ENCODE measurements at regions not wholly inside any gene's neighbourhood (a gene's known extent, or its start where the extent isn't known, plus 50 kb on each side); places are given as distances from the start of the nearest gene placed in this dataset.
A peak's percentile ranks its signal among the peaks of the same experiment; 100 is the strongest.

DNA sequence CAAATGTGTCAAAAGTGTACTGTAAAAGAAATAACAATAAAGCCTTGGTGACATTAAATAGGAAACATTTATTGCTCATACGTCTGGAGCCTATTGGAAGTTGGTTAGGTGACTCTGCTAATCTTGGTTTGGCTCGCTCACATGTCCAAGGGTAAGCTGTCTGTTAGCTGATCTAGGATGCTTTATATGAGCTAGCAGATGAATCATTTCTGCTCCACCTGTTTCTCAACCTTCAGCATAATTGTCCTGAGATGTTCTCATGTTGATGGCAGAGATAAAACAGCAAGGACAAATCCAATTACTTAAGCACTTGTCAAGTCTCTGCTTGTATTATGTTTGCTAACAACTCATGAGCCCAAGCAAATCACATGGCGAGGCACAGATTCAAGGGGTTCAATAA, 56.0 kb upstream of the CD53 start:
- Mint-ChIP-seq H3K36me3 (no peaks in the 10 kb centered on the region), H3K9me3 (peaks cover 2% of the 10 kb centered on the region), H3K27me3 (peaks cover 2% of the 10 kb centered on the region), H3K27ac (no peak overlapping the region), H3K4me3 (no peak overlapping the region), H3K4me1 (peaks cover 5% of the 10 kb centered on the region)
- DNase-seq (ENCODE audit: low spot score in 2 of 2) (no peak), ATAC-seq (ENCODE audit: low read depth) (no peak)

- H3K27me3 Mint-ChIP-seq, result peaks cover 2% of the 10 kb centered on the region
- no peak overlapping the region for H3K27ac Mint-ChIP-seq
- H3K4me1 Mint-ChIP-seq, result peaks cover 7% of the 10 kb centered on the region
- DNase-seq (ENCODE audit: low spot score in 2 of 2) (no peak), ATAC-seq (ENCODE audit: low read depth) (no peak)
- no peak overlapping the region for H3K4me3 Mint-ChIP-seq
- H3K36me3 Mint-ChIP-seq, result no peaks in the 10 kb centered on the region
- H3K9me3 Mint-ChIP-seq, result peaks cover 1% of the 10 kb centered on the region
Measured at GRCh38 chr1:110811529-110811928, 61.4 kb upstream of the CD53 start.

GRCh38 chr1:110800079-110800478, 72.9 kb upstream of the CD53 start:
- H3K27me3 Mint-ChIP-seq, result no peaks in the 10 kb centered on the region
- no peak overlapping the region for H3K4me3 Mint-ChIP-seq
- H3K36me3 Mint-ChIP-seq, result peaks cover 11% of the 10 kb centered on the region
- no peak overlapping the region for H3K27ac Mint-ChIP-seq
- no peak for DNase-seq (ENCODE audit: low spot score in 2 of 2)
- no peak for ATAC-seq (ENCODE audit: low read depth)
- peaks cover 9% of the 10 kb centered on the region for H3K9me3 Mint-ChIP-seq
- peaks cover 6% of the 10 kb centered on the region for H3K4me1 Mint-ChIP-seq

DNA sequence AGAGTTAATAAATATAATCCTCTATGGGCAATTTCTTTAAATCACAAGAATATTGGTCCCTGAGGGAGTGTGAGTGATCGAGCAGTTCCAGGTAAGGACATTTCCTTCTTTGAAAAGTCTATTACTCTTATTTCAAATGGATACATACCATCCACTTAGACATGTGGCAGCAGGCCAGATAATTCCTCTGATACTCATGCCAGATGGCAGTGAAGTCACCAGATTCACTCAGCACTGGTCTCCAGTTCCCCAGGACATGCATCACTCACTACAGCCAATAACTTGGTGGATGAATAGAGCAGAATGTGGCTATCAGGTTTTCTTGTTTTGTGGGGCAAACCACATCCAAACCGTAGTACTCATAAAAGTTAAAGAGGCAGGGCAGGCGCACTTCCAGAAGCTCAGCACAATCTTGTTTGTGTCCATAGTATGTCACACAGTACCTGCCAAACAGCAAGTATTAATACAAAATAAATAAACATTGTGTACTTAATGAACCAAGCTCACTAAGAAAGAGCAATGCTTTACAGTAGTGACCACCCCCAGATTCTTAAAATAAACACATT, 74.2 kb upstream of the CD53 start:
- no peak for ATAC-seq (ENCODE audit: low read depth)
- peaks cover 11% of the 10 kb centered on the region for H3K36me3 Mint-ChIP-seq
- H3K27ac Mint-ChIP-seq, result no peak overlapping the region
- H3K4me1 Mint-ChIP-seq, result peaks cover 7% of the 10 kb centered on the region
- H3K4me3 Mint-ChIP-seq, result no peak overlapping the region
- peaks cover 11% of the 10 kb centered on the region for H3K9me3 Mint-ChIP-seq
- no peaks in the 10 kb centered on the region for H3K27me3 Mint-ChIP-seq
- DNase-seq (ENCODE audit: low spot score in 2 of 2), result no peak

DNA sequence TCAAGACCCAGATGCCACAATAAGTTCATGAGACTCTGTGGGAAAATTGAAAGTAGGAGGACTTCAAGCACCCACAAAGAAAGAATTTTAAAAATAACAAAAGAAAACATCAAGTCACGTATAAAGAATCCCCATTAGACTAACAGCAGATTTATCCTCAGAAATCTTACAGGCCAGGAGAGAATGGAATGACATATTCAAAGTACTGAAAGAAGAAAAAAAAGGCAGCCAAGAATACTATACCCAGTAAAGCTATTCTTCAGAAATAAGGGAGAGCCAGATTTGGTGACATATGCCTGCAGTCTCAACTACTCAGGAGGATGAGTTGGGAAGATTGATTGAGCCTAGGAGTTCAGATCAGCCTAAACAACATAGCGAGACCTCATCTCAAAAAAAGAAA, 84.3 kb upstream of the CD53 start:
- no peak for ATAC-seq (ENCODE audit: low read depth)

GRCh38 chr1:110787328-110788071, 85.4 kb upstream of the CD53 start:
- Mint-ChIP-seq H3K27me3 (no peaks in the 10 kb centered on the region), H3K4me1 (peaks cover 43% of the 10 kb centered on the region), H3K27ac (peak overlapping the region; percentile 89), H3K4me3 (peak overlapping the region; percentile 73), H3K9me3 (peaks cover 15% of the 10 kb centered on the region), H3K36me3 (peaks cover 6% of the 10 kb centered on the region)
- DNase-seq (ENCODE audit: low spot score in 2 of 2), result peak; percentile 52 to 60
- peak; percentile 84 for ATAC-seq (ENCODE audit: low read depth)

More for the DNA sequence above, 84.3 kb upstream of the CD53 start:
- Mint-ChIP-seq H3K36me3 (peaks cover 6% of the 10 kb centered on the region), H3K27ac (peak overlapping the region; percentile 89), H3K4me1 (peaks cover 35% of the 10 kb centered on the region), H3K27me3 (no peaks in the 10 kb centered on the region), H3K9me3 (peaks cover 15% of the 10 kb centered on the region), H3K4me3 (no peak overlapping the region)
- DNase-seq (ENCODE audit: low spot score in 2 of 2), result no peak

GRCh38 chr1:110786802-110787327, 86.1 kb upstream of the CD53 start:
- ATAC-seq (ENCODE audit: low read depth), result peak; percentile 30
- peak overlapping the region; percentile 89 for H3K27ac Mint-ChIP-seq
- H3K36me3 Mint-ChIP-seq, result peaks cover 6% of the 10 kb centered on the region
- H3K9me3 Mint-ChIP-seq, result peaks cover 15% of the 10 kb centered on the region
- peaks cover 44% of the 10 kb centered on the region for H3K4me1 Mint-ChIP-seq
- no peak for DNase-seq (ENCODE audit: low spot score in 2 of 2)
- peak overlapping the region; percentile 81 for H3K4me3 Mint-ChIP-seq
- no peaks in the 10 kb centered on the region for H3K27me3 Mint-ChIP-seq

- Mint-ChIP-seq H3K4me3 (no peak overlapping the region), H3K4me1 (peaks cover 52% of the 10 kb centered on the region), H3K27ac (peak overlapping the region; percentile 89), H3K9me3 (peaks cover 15% of the 10 kb centered on the region), H3K27me3 (no peaks in the 10 kb centered on the region), H3K36me3 (peaks cover 6% of the 10 kb centered on the region)
- ATAC-seq (ENCODE audit: low read depth) (no peak), DNase-seq (ENCODE audit: low spot score in 2 of 2) (no peak)
Measured at GRCh38 chr1:110785612-110786011, 87.3 kb upstream of the CD53 start.

DNA sequence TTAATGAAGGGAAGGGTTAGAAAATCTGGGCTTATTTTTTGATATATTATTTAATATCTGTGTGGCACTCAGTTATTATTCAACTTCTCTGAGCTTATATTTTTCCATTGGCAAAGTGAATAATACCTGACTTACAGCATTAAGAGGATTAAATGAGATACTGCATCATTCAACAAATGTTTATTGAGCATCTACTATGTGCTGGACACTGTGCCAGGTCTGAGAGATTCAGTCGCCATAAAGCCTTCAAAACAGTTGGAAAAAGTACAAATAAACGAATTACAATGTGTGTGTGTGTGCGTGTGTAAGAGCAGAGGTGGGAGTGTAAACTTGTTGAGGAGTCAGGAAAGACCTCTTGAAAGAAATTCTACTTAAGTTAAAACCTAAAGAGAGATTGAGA, 87.9 kb upstream of the CD53 start:
- Mint-ChIP-seq H3K27ac (no peak overlapping the region), H3K9me3 (peaks cover 15% of the 10 kb centered on the region), H3K4me3 (no peak overlapping the region), H3K4me1 (peaks cover 53% of the 10 kb centered on the region), H3K27me3 (no peaks in the 10 kb centered on the region), H3K36me3 (peaks cover 6% of the 10 kb centered on the region)
- no peak for ATAC-seq (ENCODE audit: low read depth)
- DNase-seq (ENCODE audit: low spot score in 2 of 2), result no peak

DNA sequence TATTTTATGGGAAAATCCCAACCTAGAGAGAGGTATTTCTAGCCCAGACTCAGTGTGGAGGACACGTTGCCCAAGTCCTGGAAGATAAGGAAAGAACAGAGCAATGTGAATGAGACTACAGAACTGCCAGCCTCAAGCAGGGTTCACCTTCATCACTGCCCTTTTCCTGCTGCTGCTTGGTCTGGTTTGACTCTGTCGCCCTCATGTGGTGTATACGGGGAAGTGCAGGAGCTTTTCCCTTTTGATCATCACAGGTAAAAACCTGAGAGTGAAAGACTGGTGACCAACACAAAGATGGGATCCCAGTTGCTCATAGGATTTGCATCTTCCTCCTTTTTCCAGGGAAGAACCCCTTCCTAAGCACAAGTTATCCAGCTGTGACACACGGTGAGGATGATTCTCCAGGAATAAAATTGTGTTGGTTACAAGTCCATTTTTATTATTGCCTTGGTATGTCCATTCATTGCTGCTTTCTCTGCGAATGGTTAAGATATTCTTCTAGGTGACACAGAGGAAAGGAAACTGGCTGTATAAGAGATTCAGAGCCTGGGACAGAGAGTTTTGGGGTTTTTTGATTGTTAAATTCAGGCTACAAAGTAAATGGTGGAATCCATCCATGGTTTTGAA, 89.5 kb upstream of the CD53 start:
- no peaks in the 10 kb centered on the region for H3K36me3 Mint-ChIP-seq
- peaks cover 2% of the 10 kb centered on the region for H3K9me3 Mint-ChIP-seq
- no peak overlapping the region for H3K4me3 Mint-ChIP-seq
- ATAC-seq (ENCODE audit: low read depth) (no peak), DNase-seq (ENCODE audit: low spot score in 2 of 2) (peak; percentile 51 to 68)
- H3K27me3 Mint-ChIP-seq, result no peaks in the 10 kb centered on the region
- H3K4me1 Mint-ChIP-seq, result peaks cover 47% of the 10 kb centered on the region
- H3K27ac Mint-ChIP-seq, result no peak overlapping the region

GRCh38 chr1:110781525-110781924, 91.4 kb upstream of the CD53 start:
- no peak for ATAC-seq (ENCODE audit: low read depth)
- DNase-seq (ENCODE audit: low spot score in 2 of 2), result no peak
- Mint-ChIP-seq H3K4me3 (no peak overlapping the region), H3K36me3 (no peaks in the 10 kb centered on the region), H3K27me3 (no peaks in the 10 kb centered on the region), H3K4me1 (peaks cover 37% of the 10 kb centered on the region), H3K9me3 (peaks cover 2% of the 10 kb centered on the region), H3K27ac (no peak overlapping the region)

- ATAC-seq (ENCODE audit: low read depth), result peak; percentile 81
- Mint-ChIP-seq H3K27ac (peak overlapping the region; percentile 60), H3K4me1 (peaks cover 32% of the 10 kb centered on the region)
Measured at GRCh38 chr1:110780600-110781484, 92.1 kb upstream of the CD53 start.

GRCh38 chr1:110779636-110780035, 93.3 kb upstream of the CD53 start:
- ATAC-seq (ENCODE audit: low read depth) (no peak), DNase-seq (ENCODE audit: low spot score in 2 of 2) (no peak)
- Mint-ChIP-seq H3K4me1 (peaks cover 20% of the 10 kb centered on the region), H3K9me3 (no peaks in the 10 kb centered on the region), H3K27me3 (no peaks in the 10 kb centered on the region), H3K27ac (no peak overlapping the region), H3K4me3 (no peak overlapping the region), H3K36me3 (no peaks in the 10 kb centered on the region)

More at GRCh38 chr1:110780600-110781484, 92.1 kb upstream of the CD53 start:
- peaks cover 2% of the 10 kb centered on the region for H3K9me3 Mint-ChIP-seq
- no peaks in the 10 kb centered on the region for H3K36me3 Mint-ChIP-seq
- H3K4me3 Mint-ChIP-seq, result peak overlapping the region; percentile 46
- H3K27me3 Mint-ChIP-seq, result no peaks in the 10 kb centered on the region
- peak; percentile 87 to 88 for DNase-seq (ENCODE audit: low spot score in 2 of 2)
